ENCODE measurements at regions not wholly inside any gene's neighbourhood (a gene's known extent, or its start where the extent isn't known, plus 50 kb on each side); places are given as distances from the start of the nearest gene placed in this dataset.
"Not testable (repeated sequence)": the region's sequence is repeated elsewhere in the genome, so short reads cannot be mapped to it uniquely, and the experiment has no call there.

- DNase-seq, result no peak
These were observed 717.4 kb downstream of the NR2F1-AS1 start for GRCh38 chr5:92863666-92864065.

DNA sequence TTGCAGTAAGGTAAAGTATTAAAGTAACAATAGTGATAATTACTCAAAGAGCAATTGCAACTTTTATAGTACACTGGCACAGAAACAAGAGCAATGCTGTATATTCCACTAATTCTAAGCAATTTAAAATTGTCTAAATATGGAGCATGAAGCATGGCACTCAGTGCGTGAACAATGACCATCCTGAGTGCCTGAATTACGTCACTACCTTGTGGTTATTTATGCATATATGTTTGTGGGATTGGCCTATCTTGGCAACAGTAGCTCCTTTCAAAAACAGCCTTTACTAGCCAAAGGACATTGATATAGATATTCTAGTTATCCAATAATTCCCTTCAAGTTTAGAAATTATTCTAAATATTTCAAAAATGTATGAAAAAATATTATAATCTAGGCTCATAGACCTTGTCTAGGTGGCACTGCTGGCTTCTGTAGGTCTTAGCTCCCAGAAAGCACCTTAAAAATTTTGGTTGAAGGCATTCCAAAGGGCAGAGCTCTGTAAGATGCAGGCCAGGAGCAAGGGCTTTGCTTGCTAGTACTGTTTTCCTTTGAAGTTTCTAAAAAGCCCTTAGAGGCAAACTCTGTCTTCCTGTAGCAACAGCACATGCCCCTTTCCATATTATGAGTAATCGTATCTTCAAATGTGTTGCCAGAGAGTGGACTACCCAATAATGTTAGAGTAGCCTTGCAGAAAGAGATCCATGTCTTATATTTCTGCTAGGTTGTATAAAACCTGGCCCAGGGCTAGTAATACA is 719.3 kb downstream of the NR2F1-AS1 start:
- DNase-seq, result no peak

DNA sequence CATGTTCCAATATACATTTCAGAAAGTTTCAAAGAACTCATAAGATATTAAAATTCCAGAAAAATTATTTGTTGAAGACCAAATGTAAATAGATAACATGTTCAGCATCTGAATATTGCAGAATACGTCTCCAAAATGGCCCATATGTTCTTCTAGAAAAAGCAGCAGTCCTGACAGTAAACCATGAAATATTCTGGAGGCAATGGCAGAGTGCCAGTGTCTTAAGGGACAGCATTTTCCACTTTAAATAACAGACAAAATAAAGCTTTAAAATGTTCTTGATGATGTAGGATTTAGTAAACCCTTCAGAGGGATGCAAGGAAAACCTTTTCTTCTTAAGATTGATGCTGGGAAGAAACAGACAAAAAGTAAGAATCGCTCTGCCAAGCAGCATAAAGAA is 721.0 kb downstream of the NR2F1-AS1 start:
- DNase-seq, result no peak

GRCh38 chr5:92852219-92852618 is 728.8 kb downstream of the NR2F1-AS1 start:
- no peak for DNase-seq

- no peak for DNase-seq
These were observed 730.1 kb downstream of the NR2F1-AS1 start for GRCh38 chr5:92850886-92851285.

DNA sequence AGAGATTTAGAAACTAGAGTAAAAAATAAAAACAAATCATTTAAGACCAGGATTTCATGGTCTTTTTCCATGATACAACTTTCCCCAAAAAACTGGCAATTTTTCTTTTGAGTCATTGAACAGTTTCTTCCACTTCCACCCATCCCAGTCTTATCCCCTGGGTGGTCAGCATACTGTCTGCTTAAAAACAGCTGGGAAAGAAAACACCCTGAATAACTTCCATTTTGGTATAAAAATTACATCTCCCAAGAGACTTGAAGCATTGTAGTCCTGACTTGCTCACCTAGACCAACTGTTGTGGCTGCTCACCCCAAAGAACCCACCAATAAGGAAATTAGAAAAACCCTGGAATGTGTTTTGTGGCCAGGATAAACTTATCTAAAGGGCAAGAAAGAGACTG is 731.3 kb downstream of the NR2F1-AS1 start:
- peak; percentile 25 for DNase-seq

- DNase-seq, result no peak
These were observed 739.3 kb downstream of the NR2F1-AS1 start for GRCh38 chr5:92841604-92842155.

DNA sequence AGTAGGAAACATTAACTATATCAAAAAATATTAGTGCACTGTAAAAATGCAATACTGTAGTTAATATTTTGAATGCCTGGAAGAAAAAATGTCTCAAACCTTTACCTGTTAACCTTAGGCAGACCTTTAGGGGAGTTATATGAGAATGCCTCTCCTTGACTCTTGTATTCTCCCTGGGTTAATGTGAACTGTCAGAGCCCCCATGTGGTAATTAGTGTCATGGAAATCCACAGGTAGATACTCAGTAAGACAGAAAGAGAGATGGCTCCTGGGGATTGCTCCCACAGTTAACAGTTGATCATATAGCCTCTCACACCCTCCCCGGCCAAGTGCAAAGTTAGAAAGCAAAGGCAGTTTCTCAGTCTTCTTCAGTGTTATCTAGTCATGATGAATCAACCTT is 742.8 kb downstream of the NR2F1-AS1 start:
- DNase-seq, result no peak

- peak; percentile 79 for DNase-seq
These were observed 743.9 kb downstream of the NR2F1-AS1 start for GRCh38 chr5:92836855-92837755.

GRCh38 chr5:92835712-92836111 is 745.3 kb downstream of the NR2F1-AS1 start:
- DNase-seq, result no peak

DNA sequence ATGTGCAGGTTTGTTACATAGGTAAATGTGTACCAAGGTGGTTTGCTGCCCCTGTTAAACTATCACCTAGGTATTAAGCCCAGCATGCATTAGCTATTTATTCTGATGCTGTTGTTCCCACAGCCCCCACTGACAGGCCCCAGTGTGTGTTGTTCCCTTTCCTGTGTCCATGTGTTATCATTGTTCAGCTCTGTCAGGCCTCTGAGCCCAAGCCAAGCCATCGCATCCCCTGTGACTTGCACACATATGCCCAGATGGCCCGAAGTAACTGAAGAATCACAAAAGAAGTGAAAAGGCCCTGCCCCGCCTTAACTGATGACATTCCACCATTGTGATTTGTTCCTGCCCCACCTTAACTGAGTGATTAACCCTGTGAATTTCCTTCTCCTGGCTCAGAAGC is 757.5 kb downstream of the NR2F1-AS1 start:
- not testable (repeated sequence) for DNase-seq

DNA sequence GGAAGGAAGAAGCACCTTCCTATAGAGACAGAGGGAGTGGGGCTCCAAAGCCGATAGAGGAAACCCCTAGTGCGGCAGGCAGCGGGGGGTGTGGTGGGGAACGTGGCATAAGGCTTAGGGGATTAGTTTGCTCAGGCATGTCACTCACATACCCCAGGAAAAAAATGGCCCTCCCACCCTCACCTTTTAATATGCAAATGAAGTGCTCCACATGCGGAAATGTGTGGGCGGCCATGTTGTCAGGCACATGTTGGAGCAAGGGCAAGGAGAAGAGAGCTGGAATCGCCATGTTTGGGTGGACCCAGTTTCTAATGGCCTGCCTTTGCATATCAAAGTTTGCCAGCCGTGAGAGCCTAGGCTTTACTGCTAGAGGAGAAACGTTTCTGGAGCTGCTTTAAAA is 758.8 kb downstream of the NR2F1-AS1 start:
- DNase-seq, result no peak

DNA sequence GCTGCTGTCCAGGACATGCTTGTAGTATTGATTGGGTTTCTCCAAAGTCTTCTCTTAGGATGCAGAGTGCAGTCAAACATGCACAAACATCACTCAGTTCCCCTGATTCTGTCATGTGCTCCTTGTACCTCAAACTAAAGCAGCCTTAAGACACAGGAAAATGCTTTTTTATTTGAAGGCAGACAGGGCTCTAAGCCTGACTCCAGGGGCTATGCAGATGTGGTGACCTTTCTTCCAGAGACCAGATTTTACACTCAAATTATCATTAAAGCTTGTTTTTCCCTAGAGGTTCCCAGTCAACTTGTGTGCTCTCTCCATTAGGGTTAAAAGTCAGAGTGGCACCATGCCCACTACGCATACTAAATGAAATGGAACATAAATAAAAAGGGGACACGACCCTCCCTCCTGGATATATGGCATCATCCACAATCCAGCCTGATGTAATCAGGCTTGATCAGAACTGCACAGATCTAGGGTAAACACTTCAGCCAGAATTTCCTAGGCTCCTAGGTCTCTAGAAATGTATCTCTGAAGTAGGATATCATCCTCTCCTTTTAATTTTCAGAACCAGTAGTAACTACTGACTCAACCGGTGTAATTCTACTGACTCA is 771.1 kb downstream of the NR2F1-AS1 start:
- no peak for DNase-seq

DNA sequence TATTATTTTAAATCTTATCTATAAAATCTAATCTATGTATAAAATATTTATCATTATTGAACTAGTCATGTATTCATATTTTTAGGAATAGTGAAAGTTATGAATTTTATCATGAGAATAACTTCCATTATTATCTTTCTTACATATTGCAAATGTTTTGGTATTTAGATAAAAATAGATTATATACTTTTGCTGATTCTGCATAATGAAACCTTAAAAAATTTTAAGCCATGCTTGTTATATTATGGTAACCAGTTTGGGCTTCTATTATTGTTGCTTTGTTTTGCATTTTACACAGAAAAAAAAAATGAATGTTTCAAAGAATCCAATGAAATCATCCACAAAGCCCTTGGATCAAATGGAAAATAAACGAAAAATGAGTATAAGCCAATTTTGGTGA is 772.5 kb downstream of the NR2F1-AS1 start:
- DNase-seq, result no peak

- no peak for DNase-seq
These were observed 773.9 kb downstream of the NR2F1-AS1 start for GRCh38 chr5:92807085-92807484.

- no peak for DNase-seq
These were observed 775.6 kb downstream of the NR2F1-AS1 start for GRCh38 chr5:92805446-92805845.

DNA sequence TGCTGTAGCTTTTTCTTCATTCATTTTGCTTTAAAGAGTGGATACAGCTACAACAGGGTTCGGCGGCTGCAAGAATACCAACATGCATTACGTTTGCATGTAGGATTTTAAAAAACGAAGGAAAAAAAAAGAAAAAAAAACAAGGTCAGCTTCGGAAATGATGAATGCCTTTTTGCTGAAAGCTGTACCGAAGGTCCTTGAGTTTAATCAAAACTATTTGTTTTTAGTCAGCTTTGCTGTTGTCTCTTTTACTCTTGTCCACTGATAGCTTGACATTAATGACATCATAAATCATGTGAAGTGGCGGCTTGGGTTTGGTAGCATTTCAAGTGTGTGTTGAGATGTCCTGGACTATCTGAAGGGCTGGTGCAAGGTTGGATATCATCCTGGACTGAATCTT is 779.1 kb downstream of the NR2F1-AS1 start:
- DNase-seq, result no peak

GRCh38 chr5:92800365-92800764 is 780.7 kb downstream of the NR2F1-AS1 start:
- DNase-seq, result peak; percentile 59

DNA sequence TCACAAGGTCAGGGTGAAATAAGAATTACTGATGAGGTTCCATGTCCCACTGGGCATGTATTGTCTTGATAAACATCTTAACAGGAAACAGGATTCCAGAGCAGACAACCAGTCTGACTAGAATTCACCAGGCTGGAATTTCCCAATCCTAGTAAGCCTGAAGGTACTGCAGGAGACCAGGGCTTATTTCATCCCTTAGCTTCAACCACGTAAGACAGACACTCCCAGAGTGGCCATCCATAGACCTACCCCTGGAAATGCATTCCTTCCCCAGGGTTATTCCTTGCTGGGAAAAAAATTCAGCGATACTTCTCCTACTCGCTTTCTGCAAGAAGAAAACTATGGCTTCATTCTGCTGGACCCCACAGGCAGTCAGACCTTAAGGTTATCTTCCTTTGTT is 785.4 kb downstream of the NR2F1-AS1 start:
- DNase-seq, result no peak

DNA sequence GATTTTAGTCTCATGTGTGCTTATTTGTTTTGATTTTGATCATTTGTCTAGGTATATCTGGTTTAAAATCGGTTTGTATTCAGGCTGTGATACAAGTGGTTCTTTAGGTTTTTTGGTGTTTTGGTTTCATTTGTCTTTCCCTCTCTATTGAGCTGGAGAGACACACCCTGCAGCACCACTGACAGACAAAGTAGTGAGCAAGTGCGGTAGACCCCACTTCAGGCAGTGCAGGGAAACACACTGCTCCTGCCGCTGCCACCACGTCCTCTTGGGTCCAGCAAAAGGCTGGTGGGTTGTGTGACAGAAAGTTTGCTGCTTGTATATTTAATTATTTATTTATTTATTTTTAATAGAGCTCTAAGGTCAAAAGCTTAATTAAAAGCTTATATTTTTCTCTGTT is 801.0 kb downstream of the NR2F1-AS1 start:
- no peak for DNase-seq

GRCh38 chr5:92779536-92779935 is 801.5 kb downstream of the NR2F1-AS1 start:
- DNase-seq, result no peak

GRCh38 chr5:92778261-92778660 is 802.8 kb downstream of the NR2F1-AS1 start:
- no peak for DNase-seq

DNA sequence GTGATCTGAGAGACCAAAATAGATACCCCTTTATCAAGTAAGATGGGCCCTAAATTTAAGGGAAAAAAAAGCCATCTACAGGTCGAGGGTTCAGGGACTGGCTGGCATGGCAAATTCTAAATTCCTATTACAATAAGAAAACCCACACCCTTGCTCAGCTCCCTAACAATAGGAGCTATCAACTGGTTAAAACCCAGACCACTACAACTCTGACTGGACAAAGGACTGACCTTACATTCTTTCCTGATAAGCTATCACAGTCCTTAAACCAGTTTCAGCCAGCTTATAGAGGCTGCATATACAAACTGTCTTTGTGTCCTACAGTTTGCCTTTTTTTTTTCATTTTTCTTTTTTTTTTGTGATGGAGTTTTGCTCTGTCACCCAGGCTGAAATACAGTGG is 803.6 kb downstream of the NR2F1-AS1 start:
- DNase-seq, result no peak

All from fibroblast of skin of scalp (primary cell).